CD14-positive monocyte (primary cell): ENCODE measurements at regions not wholly inside any gene's neighbourhood (a gene's known extent, or its start where the extent isn't known, plus 50 kb on each side); places are given as distances from the start of the nearest gene placed in this dataset.

Source experiments
- DNase-seq, 3 donors: peaks; one replicate each; pipeline ENCODE4 v3.0.0-alpha.2; 2011 to 2022
- H2AFZ ChIP-seq: 2 replicates; pipeline ENCODE4 v1.6.0; 2012; ENCODE audit warnings: mild to moderate bottlenecking, low read depth, low read length, inconsistent platforms; ENCODE audit not compliant: insufficient read depth, poor library complexity, severe bottlenecking
- H3K27ac ChIP-seq, 2 donors: 1 replicate in 1 of 2; 2 replicates in 1 of 2; pipeline ENCODE4 v1.5.1; 2012 to 2013; ENCODE audit warnings: low read length in 2 of 2, control low read depth in 1 of 2, inconsistent platforms in 1 of 2, low read depth in 1 of 2, mild to moderate bottlenecking in 1 of 2
- H3K27me3 ChIP-seq, 2 donors: one replicate each; pipeline versions ENCODE4 v1.6.0 to v1.6.1; 2011 to 2013; ENCODE audit warnings: low read length in 2 of 2; ENCODE audit not compliant: control insufficient read depth in 2 of 2, insufficient read depth in 2 of 2
- H3K36me3 ChIP-seq, 2 donors: replicated peaks in 1 of 2; 1 replicate in 1 of 2; 2 replicates in 1 of 2; pipeline versions ENCODE4 v1.5.1 to v1.6.1; 2012 to 2013; ENCODE audit warnings: low read length in 2 of 2, control low read depth in 1 of 2, inconsistent platforms in 1 of 2, mild to moderate bottlenecking in 1 of 2; ENCODE audit not compliant: insufficient read depth in 2 of 2, control insufficient read depth in 1 of 2
- H3K4me1 ChIP-seq, 2 donors: 1 replicate in 1 of 2; 2 replicates in 1 of 2; pipeline versions ENCODE4 v1.5.1 to v1.6.1; 2012 to 2013; ENCODE audit warnings: low read length in 2 of 2, control low read depth in 1 of 2, inconsistent platforms in 1 of 2, mild to moderate bottlenecking in 1 of 2, moderate library complexity in 1 of 2; ENCODE audit not compliant: insufficient read depth in 2 of 2, control insufficient read depth in 1 of 2
- H3K4me2 ChIP-seq: replicated peaks from 2 replicates; pipeline ENCODE3; 2012; ENCODE audit warnings: low read length, moderate library complexity, mild to moderate bottlenecking; ENCODE audit not compliant: poor library complexity, severe bottlenecking; ENCODE audit errors: extremely low read depth
- H3K4me3 ChIP-seq, 3 experiments: fragments of 200-600 bp in 1 of 3; sonication (generic) in 1 of 3; replicated peaks in 1 of 3; 1 replicate in 2 of 3; 2 replicates in 1 of 3; pipeline ENCODE4 v1.5.1; 2011 to 2013; ENCODE audit warnings: low read length in 3 of 3, mild to moderate bottlenecking in 3 of 3, control low read depth in 2 of 3, low read depth in 2 of 3, inconsistent platforms in 1 of 3, moderate library complexity in 1 of 3
- H3K79me2 ChIP-seq: 2 replicates; pipeline ENCODE4 v1.6.0; 2012; ENCODE audit warnings: mild to moderate bottlenecking, control low read depth, inconsistent platforms, low read length, moderate library complexity; ENCODE audit not compliant: insufficient read depth
- H3K9ac ChIP-seq: 2 replicates; pipeline ENCODE4 v1.6.0; 2017; ENCODE audit warnings: low read length, mild to moderate bottlenecking; ENCODE audit not compliant: insufficient read depth, poor library complexity, severe bottlenecking
- H3K9me3 ChIP-seq, 2 donors: replicated peaks in 1 of 2; 1 replicate in 1 of 2; 2 replicates in 1 of 2; pipeline versions ENCODE4 v1.5.1 to v1.6.1; 2012 to 2013; ENCODE audit warnings: low read length in 2 of 2, control low read depth in 1 of 2; ENCODE audit not compliant: control insufficient read depth in 1 of 2, insufficient read depth in 1 of 2
- H4K20me1 ChIP-seq: 2 replicates; pipeline ENCODE4 v1.6.0; 2012; ENCODE audit warnings: mild to moderate bottlenecking, low read length, control low read depth, moderate library complexity; ENCODE audit not compliant: insufficient read depth
- H3K27ac Mint-ChIP-seq, 7 donors: one replicate each; pipeline ENCODE4 v1.8.0; 2020; ENCODE audit warnings: mild to moderate bottlenecking in 7 of 7, mixed read lengths in 7 of 7, moderate library complexity in 6 of 7, inconsistent platforms in 2 of 7
- H3K27me3 Mint-ChIP-seq, 3 donors: one replicate each; pipeline ENCODE4 v1.8.0; 2021 to 2022; ENCODE audit warnings: low read depth in 3 of 3, mild to moderate bottlenecking in 3 of 3, mixed read lengths in 3 of 3, moderate library complexity in 3 of 3, inconsistent platforms in 1 of 3
- H3K36me3 Mint-ChIP-seq, 2 donors: one replicate each; pipeline ENCODE4 v1.8.0; 2020; ENCODE audit warnings: mixed read lengths in 2 of 2, inconsistent platforms in 1 of 2, mild to moderate bottlenecking in 1 of 2
- H3K4me1 Mint-ChIP-seq: one replicate; pipeline ENCODE4 v1.8.0; 2020; ENCODE audit warnings: mild to moderate bottlenecking, mixed read lengths
- H3K4me3 Mint-ChIP-seq, 2 donors: one replicate each; pipeline ENCODE4 v1.8.0; 2020; ENCODE audit warnings: mild to moderate bottlenecking in 2 of 2, mixed read lengths in 2 of 2, moderate library complexity in 1 of 2
- H3K9me3 Mint-ChIP-seq, 7 donors: one replicate each; pipeline ENCODE4 v1.8.0; 2020 to 2022; ENCODE audit warnings: mixed read lengths in 7 of 7, mild to moderate bottlenecking in 6 of 7, moderate library complexity in 6 of 7, inconsistent platforms in 2 of 7
- CTCF ChIP-seq: fragments of 200-600 bp; IDR thresholded peaks from one replicate; pipeline ENCODE4 v1.8.0; 2022; ENCODE audit warnings: antibody characterized with exemption, mild to moderate bottlenecking
- WGBS: methylation state at CpG from one replicate; pipeline ENCODE4 v1.1.5; 2013; ENCODE audit warnings: missing lambda C conversion rate; ENCODE audit not compliant: insufficient coverage; 5-methylcytosine and 5-hydroxymethylcytosine counted together
- intact Hi-C, 2 donors: fragments of 100-400 bp; cut with micrococcal nuclease; formaldehyde crosslinking; loops; one replicate each; pipeline versions ENCODE4 v1.15.0 to v1.15.1; 2023

GRCh38 chrX:39249999-39250398 is 448.7 kb downstream of the MID1IP1 start:
- Histone ChIP-seq H3K9me3 (no peaks in the 10 kb centered on the region), H3K4me1 (no peaks in the 10 kb centered on the region), H3K27ac (no peak overlapping the region), H3K36me3 (no peaks in the 10 kb centered on the region), H3K9ac (no peak overlapping the region), H3K79me2 (no peaks in the 10 kb centered on the region), H3K4me2 (no peak overlapping the region), H3K27me3 (peaks cover 0 to 2% of the 10 kb centered on the region in 2 donors), H3K4me3 (no peak overlapping the region), H4K20me1 (no peaks in the 10 kb centered on the region), H2AFZ (no peak overlapping the region)
- Mint-ChIP-seq H3K27me3 (peaks cover 0 to 3% (median 2%) of the 10 kb centered on the region in 3 donors), H3K4me3 (no peak overlapping the region), H3K9me3 (peaks cover 0 to 2% (median 0%) of the 10 kb centered on the region in 7 donors), H3K36me3 (no peaks in the 10 kb centered on the region), H3K4me1 (no peaks in the 10 kb centered on the region), H3K27ac (no peak overlapping the region)
- DNase-seq: no peak
- no peak for TF ChIP-seq CTCF
- intact Hi-C loops: no loop called here

GRCh38 chrX:39251995-39252394 is 450.7 kb downstream of the MID1IP1 start:
- H3K36me3 ChIP-seq: no peaks in the 10 kb centered on the region
- H3K79me2 ChIP-seq: no peaks in the 10 kb centered on the region
- H3K27ac Mint-ChIP-seq: no peak overlapping the region
- TF ChIP-seq CTCF: no peak
- no peak overlapping the region for H3K27ac ChIP-seq
- no peaks in the 10 kb centered on the region for H3K4me1 ChIP-seq
- DNase-seq: no peak
- peaks cover 0 to 3% (median 0%) of the 10 kb centered on the region in 7 donors for H3K9me3 Mint-ChIP-seq
- no peaks in the 10 kb centered on the region for H3K9me3 ChIP-seq
- no peak overlapping the region for H2AFZ ChIP-seq
- no peak overlapping the region for H3K4me3 Mint-ChIP-seq
- H3K9ac ChIP-seq: no peak overlapping the region
- intact Hi-C loops: no loop called here
- peaks cover 0 to 3% (median 2%) of the 10 kb centered on the region in 3 donors for H3K27me3 Mint-ChIP-seq
- no peaks in the 10 kb centered on the region for H3K27me3 ChIP-seq
- H4K20me1 ChIP-seq: no peaks in the 10 kb centered on the region
- no peak overlapping the region for H3K4me3 ChIP-seq
- no CpG with 5 or more reads among the region's 1 CpG for WGBS
- no peak overlapping the region for H3K4me2 ChIP-seq
- H3K4me1 Mint-ChIP-seq: no peaks in the 10 kb centered on the region
- H3K36me3 Mint-ChIP-seq: no peaks in the 10 kb centered on the region
